ENCODE measurements at regions not wholly inside any gene's neighbourhood (a gene's known extent, or its start where the extent isn't known, plus 50 kb on each side); places are given as distances from the start of the nearest gene placed in this dataset.
"Not testable (repeated sequence)": the region's sequence is repeated elsewhere in the genome, so short reads cannot be mapped to it uniquely, and the experiment has no call there.

DNA sequence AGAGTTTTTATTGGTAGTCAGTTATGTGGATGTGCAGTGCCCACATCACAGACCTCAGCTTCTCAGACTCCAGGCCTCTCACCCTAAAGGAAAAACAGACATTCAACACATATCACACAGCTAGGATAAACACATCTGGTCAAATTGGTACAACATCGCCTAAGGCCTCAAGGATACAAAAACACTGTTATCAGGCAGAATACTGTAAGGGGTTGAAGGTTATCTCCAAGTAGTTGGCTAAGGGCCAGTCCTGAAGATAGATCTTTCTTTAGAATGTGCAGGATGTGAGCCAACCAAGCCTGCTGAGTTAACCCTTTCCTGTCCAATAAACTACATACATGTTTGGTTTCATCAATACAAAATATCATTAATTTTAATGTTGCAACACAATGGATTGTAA, 308.4 kb upstream of the GJE1 start:
- H3K4me1 ChIP-seq (replicated peaks; ENCODE audit: insufficient read depth): no peaks in the 10 kb centered on the region
- intact Hi-C loops (cut with micrococcal nuclease; ENCODE audit: unreplicated experiment): no loop called here
- DNase-seq: no peak
- H3K79me2 ChIP-seq (ENCODE audit: low read depth): no peaks in the 10 kb centered on the region
- no peak overlapping the region for H3K4me2 ChIP-seq
- H3K27me3 ChIP-seq (ENCODE audit: insufficient read depth, low read depth): no peaks in the 10 kb centered on the region
- no peak for TF ChIP-seq EZH2 (IDR thresholded peaks at IDR 0.05; ENCODE audit: low read depth)
- TF ChIP-seq, protein P1, sequence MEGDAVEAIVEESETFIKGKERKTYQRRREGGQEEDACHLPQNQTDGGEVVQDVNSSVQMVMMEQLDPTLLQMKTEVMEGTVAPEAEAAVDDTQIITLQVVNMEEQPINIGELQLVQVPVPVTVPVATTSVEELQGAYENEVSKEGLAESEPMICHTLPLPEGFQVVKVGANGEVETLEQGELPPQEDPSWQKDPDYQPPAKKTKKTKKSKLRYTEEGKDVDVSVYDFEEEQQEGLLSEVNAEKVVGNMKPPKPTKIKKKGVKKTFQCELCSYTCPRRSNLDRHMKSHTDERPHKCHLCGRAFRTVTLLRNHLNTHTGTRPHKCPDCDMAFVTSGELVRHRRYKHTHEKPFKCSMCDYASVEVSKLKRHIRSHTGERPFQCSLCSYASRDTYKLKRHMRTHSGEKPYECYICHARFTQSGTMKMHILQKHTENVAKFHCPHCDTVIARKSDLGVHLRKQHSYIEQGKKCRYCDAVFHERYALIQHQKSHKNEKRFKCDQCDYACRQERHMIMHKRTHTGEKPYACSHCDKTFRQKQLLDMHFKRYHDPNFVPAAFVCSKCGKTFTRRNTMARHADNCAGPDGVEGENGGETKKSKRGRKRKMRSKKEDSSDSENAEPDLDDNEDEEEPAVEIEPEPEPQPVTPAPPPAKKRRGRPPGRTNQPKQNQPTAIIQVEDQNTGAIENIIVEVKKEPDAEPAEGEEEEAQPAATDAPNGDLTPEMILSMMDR (conservative IDR thresholded peaks at IDR 0.05): no peak
- no peaks in the 10 kb centered on the region for H3K9me2 ChIP-seq (ENCODE audit: insufficient read depth)
- no peak overlapping the region for H2AFZ ChIP-seq
- no peak overlapping the region for H3K4me3 ChIP-seq
- ChIA-PET CTCF (no interaction called here), POLR2A (ENCODE audit: unreplicated experiment) (no interaction called here)
- no peaks in the 10 kb centered on the region for H3K36me3 ChIP-seq (ENCODE audit: low read depth)
- H4K20me1 ChIP-seq (ENCODE audit: insufficient read depth): no peaks in the 10 kb centered on the region
- no TSS peak for BruUV-seq (replicated peaks)
- H3F3A ChIP-seq (ENCODE audit: insufficient read depth, low read depth): no peaks in the 10 kb centered on the region
- peaks cover 3% of the 10 kb centered on the region; the same call in 1 of the 2 replicates for H3K9me3 ChIP-seq (ENCODE audit: insufficient read depth, low read depth)
- H3K27ac ChIP-seq: no peak overlapping the region

GRCh38 chr6:141815039-141815438, 317.7 kb upstream of the GJE1 start:
- H3K4me3 ChIP-seq; H2AFZ ChIP-seq; POLR2A ChIA-PET (ENCODE audit: unreplicated experiment); H3K27ac ChIP-seq; intact Hi-C loops (cut with micrococcal nuclease; ENCODE audit: unreplicated experiment); BruUV-seq (replicated peaks); H3K36me3 ChIP-seq (ENCODE audit: low read depth); H3K9me3 ChIP-seq (ENCODE audit: insufficient read depth, low read depth); H3F3A ChIP-seq (ENCODE audit: insufficient read depth, low read depth); CTCF ChIA-PET; H3K9me2 ChIP-seq (ENCODE audit: insufficient read depth); H3K27me3 ChIP-seq (ENCODE audit: insufficient read depth, low read depth); H3K79me2 ChIP-seq (ENCODE audit: low read depth); H3K4me1 ChIP-seq (replicated peaks; ENCODE audit: insufficient read depth); H4K20me1 ChIP-seq (ENCODE audit: insufficient read depth); DNase-seq; H3K4me2 ChIP-seq: not testable (repeated sequence)

- Histone ChIP-seq H3K4me1 (replicated peaks; ENCODE audit: insufficient read depth) (no peaks in the 10 kb centered on the region), H3K79me2 (ENCODE audit: low read depth) (no peaks in the 10 kb centered on the region), H3K27ac (no peak overlapping the region), H3K9me2 (ENCODE audit: insufficient read depth) (peaks cover 5% of the 10 kb centered on the region), H3K27me3 (ENCODE audit: insufficient read depth, low read depth) (no peaks in the 10 kb centered on the region), H3K9me3 (ENCODE audit: insufficient read depth, low read depth) (no peaks in the 10 kb centered on the region; the same call in 1 of the 2 replicates), H4K20me1 (ENCODE audit: insufficient read depth) (no peaks in the 10 kb centered on the region), H3K36me3 (ENCODE audit: low read depth) (no peaks in the 10 kb centered on the region), H3F3A (ENCODE audit: insufficient read depth, low read depth) (no peaks in the 10 kb centered on the region), H2AFZ (no peak overlapping the region), H3K4me2 (no peak overlapping the region), H3K4me3 (no peak overlapping the region)
- DNase-seq: no peak
- TF ChIP-seq, protein P1 (conservative IDR thresholded peaks at IDR 0.05): no peak
- TF ChIP-seq EZH2 (IDR thresholded peaks at IDR 0.05; ENCODE audit: low read depth): no peak
- ChIA-PET POLR2A (ENCODE audit: unreplicated experiment) (interaction anchor here (0.5 kb wide), 1 partner anchor 54 kb away, joined by 5 read pairs; no protein-coding TSS in a partner anchor), CTCF (no interaction called here)
- intact Hi-C loops (cut with micrococcal nuclease; ENCODE audit: unreplicated experiment): no loop called here
- no TSS peak for BruUV-seq (replicated peaks)
Observed at GRCh38 chr6:141809901-141810300, 322.8 kb upstream of the GJE1 start.

GRCh38 chr6:141808662-141809061, 324.1 kb upstream of the GJE1 start:
- Histone ChIP-seq H3K27me3 (ENCODE audit: insufficient read depth, low read depth) (no peaks in the 10 kb centered on the region), H3K9me3 (ENCODE audit: insufficient read depth, low read depth) (no peaks in the 10 kb centered on the region; the same call in 1 of the 2 replicates), H2AFZ (0 out of 2 replicates have a peak overlapping the region, but pooled peaks have one; percentile 52), H3K4me3 (no peak overlapping the region), H4K20me1 (ENCODE audit: insufficient read depth) (no peaks in the 10 kb centered on the region), H3K36me3 (ENCODE audit: low read depth) (no peaks in the 10 kb centered on the region), H3K27ac (no peak overlapping the region), H3K79me2 (ENCODE audit: low read depth) (no peaks in the 10 kb centered on the region), H3F3A (ENCODE audit: insufficient read depth, low read depth) (no peaks in the 10 kb centered on the region), H3K9me2 (ENCODE audit: insufficient read depth) (peaks cover 5% of the 10 kb centered on the region), H3K4me2 (no peak overlapping the region), H3K4me1 (replicated peaks; ENCODE audit: insufficient read depth) (no peaks in the 10 kb centered on the region)
- no peak for TF ChIP-seq EZH2 (IDR thresholded peaks at IDR 0.05; ENCODE audit: low read depth)
- TF ChIP-seq, protein P1 (conservative IDR thresholded peaks at IDR 0.05): no peak
- ChIA-PET CTCF (no interaction called here), POLR2A (ENCODE audit: unreplicated experiment) (no interaction called here)
- no TSS peak for BruUV-seq (replicated peaks)
- intact Hi-C loops (cut with micrococcal nuclease; ENCODE audit: unreplicated experiment): no loop called here
- DNase-seq: no peak

- intact Hi-C loops (cut with micrococcal nuclease; ENCODE audit: unreplicated experiment): not testable (repeated sequence)
Observed at GRCh38 chr6:141800973-141801372, 331.8 kb upstream of the GJE1 start.

More at GRCh38 chr6:141800973-141801372, 331.8 kb upstream of the GJE1 start:
- POLR2A ChIA-PET (ENCODE audit: unreplicated experiment); DNase-seq; H3K36me3 ChIP-seq (ENCODE audit: low read depth); H3K27me3 ChIP-seq (ENCODE audit: insufficient read depth, low read depth); H3F3A ChIP-seq (ENCODE audit: insufficient read depth, low read depth); H2AFZ ChIP-seq; BruUV-seq (replicated peaks); H3K9me3 ChIP-seq (ENCODE audit: insufficient read depth, low read depth); CTCF ChIA-PET; H3K4me3 ChIP-seq; H3K4me1 ChIP-seq (replicated peaks; ENCODE audit: insufficient read depth); H3K27ac ChIP-seq; H3K4me2 ChIP-seq; H3K79me2 ChIP-seq (ENCODE audit: low read depth); H3K9me2 ChIP-seq (ENCODE audit: insufficient read depth); H4K20me1 ChIP-seq (ENCODE audit: insufficient read depth): not testable (repeated sequence)

Measured in PC-9 (cell line).